Caco-2 (cell line): ENCODE measurements at regions not wholly inside any gene's neighbourhood (a gene's known extent, or its start where the extent isn't known, plus 50 kb on each side); places are given as distances from the start of the nearest gene placed in this dataset.

Experiments used
- BruUV-seq: library from RNA; stranded (reverse); fragments of 400-500 nt; replicated peaks from 2 replicates; lab custom pipeline; 2021; lab: Mats Ljungman, UMichigan
- CTCF ChIA-PET: fragments of 300-600 bp; sonication (Branson Sonifier 250); formaldehyde crosslinking; loops from one replicate; lab custom pipeline; 2022; ENCODE audit warnings: antibody characterized with exemption; lab: Charles Lee
- POLR2A ChIA-PET: fragments of 300-600 bp; sonication (Branson Sonifier 250); formaldehyde crosslinking; loops from one replicate; lab custom pipeline; 2022; ENCODE audit warnings: antibody characterized with exemption; lab: Charles Lee
- DNase-seq, 2 experiments: peaks; one replicate each; pipeline versions ENCODE4 v3.0.0 to v3.0.0-alpha.2; 2020 to 2022
- H3K27me3 ChIP-seq: replicated peaks from 2 replicates; pipeline ENCODE4 v1.6.0; 2011; ENCODE audit warnings: low read length; ENCODE audit not compliant: control insufficient read depth, insufficient read depth
- H3K36me3 ChIP-seq: 2 replicates; pipeline ENCODE4 v1.5.1; 2011; ENCODE audit warnings: low read length; ENCODE audit not compliant: control insufficient read depth, insufficient read depth
- H3K4me1 ChIP-seq: fragments of 250-450 bp; sonication (Bioruptor Pico); 2 replicates; pipeline ENCODE4 v1.5.1; 2020; ENCODE audit warnings: mild to moderate bottlenecking
- H3K4me3 ChIP-seq: 2 replicates; pipeline ENCODE4 v1.5.1; 2011; ENCODE audit warnings: low read depth, mild to moderate bottlenecking, control low read depth, low read length
- H3K9me3 ChIP-seq: fragments of 250-450 bp; sonication (Bioruptor Pico); 2 replicates; pipeline ENCODE4 v1.5.1; 2020; ENCODE audit warnings: mild to moderate bottlenecking, moderate library complexity
- H3K27ac Mint-ChIP-seq: one replicate; pipeline ENCODE4 v1.8.0; 2022; ENCODE audit warnings: mixed read lengths; ENCODE audit not compliant: unreplicated experiment
- H3K27me3 Mint-ChIP-seq: one replicate; pipeline ENCODE4 v1.8.0; 2022; ENCODE audit warnings: mixed read lengths; ENCODE audit not compliant: insufficient read depth, unreplicated experiment
- H3K36me3 Mint-ChIP-seq: one replicate; pipeline ENCODE4 v1.8.0; 2022; ENCODE audit warnings: mild to moderate bottlenecking, mixed read lengths; ENCODE audit not compliant: insufficient read depth, unreplicated experiment
- H3K4me1 Mint-ChIP-seq: one replicate; pipeline ENCODE4 v1.8.0; 2022; ENCODE audit warnings: low read depth, mixed read lengths; ENCODE audit not compliant: unreplicated experiment
- H3K4me3 Mint-ChIP-seq: one replicate; pipeline ENCODE4 v1.8.0; 2022; ENCODE audit warnings: mild to moderate bottlenecking, moderate library complexity, mixed read lengths; ENCODE audit not compliant: unreplicated experiment
- H3K9me3 Mint-ChIP-seq: one replicate; pipeline ENCODE4 v1.8.0; 2022; ENCODE audit warnings: mixed read lengths; ENCODE audit not compliant: unreplicated experiment
- intact Hi-C: fragments of 100-400 bp; cut with micrococcal nuclease; formaldehyde crosslinking; loops from one replicate; pipeline ENCODE4 v1.10.0; 2022; ENCODE audit not compliant: unreplicated experiment
- TF ChIP-seq, protein P1 (sequence below), 2 experiments: fragments of 200-600 bp in 1 of 2; IDR thresholded peaks; 1 replicate in 1 of 2; 2 replicates in 1 of 2; pipeline versions ENCODE4 v1.5.1 to v1.8.0; 2011 to 2022; ENCODE audit warnings: antibody characterized with exemption in 1 of 2, control low read depth in 1 of 2, inconsistent platforms in 1 of 2, low read depth in 1 of 2, low read length in 1 of 2, mild to moderate bottlenecking in 1 of 2, moderate library complexity in 1 of 2; ENCODE audit not compliant: insufficient read depth in 1 of 2, severe bottlenecking in 1 of 2, unreplicated experiment in 1 of 2

DNA sequence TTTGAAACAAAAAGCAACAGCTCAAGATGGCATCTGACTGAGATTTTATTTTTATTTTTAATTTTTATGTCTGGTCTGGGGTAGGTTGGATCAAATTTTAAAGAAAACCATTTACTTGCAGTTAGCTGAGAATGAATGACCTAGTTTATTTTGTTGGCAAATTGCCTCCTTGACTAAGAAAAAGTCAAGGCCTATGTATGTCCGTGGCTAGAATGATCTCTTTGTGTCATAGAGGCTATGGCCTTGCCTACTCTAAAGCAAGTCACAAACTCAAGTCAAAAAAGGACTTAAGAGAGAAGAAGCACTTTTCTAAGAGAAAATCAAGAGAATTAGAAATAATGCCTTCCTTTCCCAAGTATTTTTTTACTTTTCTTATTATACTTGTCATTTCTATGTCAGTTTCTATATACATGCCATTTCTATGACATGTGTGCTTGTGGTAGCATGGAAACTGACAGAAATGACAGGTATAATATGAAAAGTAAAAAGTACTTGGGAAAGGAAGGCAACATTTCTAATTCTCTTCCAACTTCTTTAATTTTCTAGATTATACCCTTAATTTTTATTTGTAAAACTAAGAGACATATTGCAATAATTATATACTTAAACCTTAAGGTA lies 136.7 kb downstream of the CENPF start:
- H3K4me1 Mint-ChIP-seq: peaks cover 14% of the 10 kb centered on the region
- no peaks in the 10 kb centered on the region for H3K9me3 ChIP-seq
- CTCF ChIA-PET: no interaction called here
- no peaks in the 10 kb centered on the region for H3K27me3 ChIP-seq
- no peaks in the 10 kb centered on the region for H3K9me3 Mint-ChIP-seq
- H3K4me1 ChIP-seq: 0 out of 2 replicates have a peak, but pooled peaks cover 5% of the 10 kb centered on the region
- intact Hi-C loops: no loop called here
- DNase-seq: no peak
- POLR2A ChIA-PET: no interaction called here
- no peak overlapping the region for H3K27ac Mint-ChIP-seq
- TF ChIP-seq, protein P1, sequence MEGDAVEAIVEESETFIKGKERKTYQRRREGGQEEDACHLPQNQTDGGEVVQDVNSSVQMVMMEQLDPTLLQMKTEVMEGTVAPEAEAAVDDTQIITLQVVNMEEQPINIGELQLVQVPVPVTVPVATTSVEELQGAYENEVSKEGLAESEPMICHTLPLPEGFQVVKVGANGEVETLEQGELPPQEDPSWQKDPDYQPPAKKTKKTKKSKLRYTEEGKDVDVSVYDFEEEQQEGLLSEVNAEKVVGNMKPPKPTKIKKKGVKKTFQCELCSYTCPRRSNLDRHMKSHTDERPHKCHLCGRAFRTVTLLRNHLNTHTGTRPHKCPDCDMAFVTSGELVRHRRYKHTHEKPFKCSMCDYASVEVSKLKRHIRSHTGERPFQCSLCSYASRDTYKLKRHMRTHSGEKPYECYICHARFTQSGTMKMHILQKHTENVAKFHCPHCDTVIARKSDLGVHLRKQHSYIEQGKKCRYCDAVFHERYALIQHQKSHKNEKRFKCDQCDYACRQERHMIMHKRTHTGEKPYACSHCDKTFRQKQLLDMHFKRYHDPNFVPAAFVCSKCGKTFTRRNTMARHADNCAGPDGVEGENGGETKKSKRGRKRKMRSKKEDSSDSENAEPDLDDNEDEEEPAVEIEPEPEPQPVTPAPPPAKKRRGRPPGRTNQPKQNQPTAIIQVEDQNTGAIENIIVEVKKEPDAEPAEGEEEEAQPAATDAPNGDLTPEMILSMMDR (IDR thresholded peaks at IDR 0.05; ENCODE audit: insufficient read depth in 1 of 2, low read depth in 1 of 2, low read length in 1 of 2, severe bottlenecking in 1 of 2, unreplicated experiment in 1 of 2): no peak
- H3K36me3 Mint-ChIP-seq: no peaks in the 10 kb centered on the region
- no TSS peak for BruUV-seq
- H3K27me3 Mint-ChIP-seq: no peaks in the 10 kb centered on the region
- H3K4me3 Mint-ChIP-seq: no peak overlapping the region
- no peak overlapping the region for H3K4me3 ChIP-seq
- H3K36me3 ChIP-seq: no peaks in the 10 kb centered on the region

DNA sequence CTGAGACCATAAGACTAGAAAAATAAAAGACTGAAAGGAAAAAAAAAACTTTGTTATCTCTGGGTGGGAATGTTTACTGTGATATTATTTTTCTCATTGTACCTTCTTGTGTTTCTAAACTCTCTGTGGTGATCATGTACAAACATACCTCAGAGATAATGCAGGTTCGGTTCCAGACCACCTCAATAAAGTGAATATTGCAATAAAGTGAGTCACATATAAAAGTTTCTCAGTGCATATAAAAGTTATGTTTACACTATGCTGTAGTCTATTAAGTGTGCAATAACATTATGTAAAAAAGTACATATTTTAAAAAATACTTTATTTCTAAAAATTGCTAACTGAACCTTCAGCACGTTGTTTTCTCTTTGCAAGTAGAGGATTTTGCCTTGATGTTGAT lies 137.5 kb downstream of the CENPF start:
- Mint-ChIP-seq H3K27me3 (no peaks in the 10 kb centered on the region), H3K9me3 (no peaks in the 10 kb centered on the region), H3K4me1 (peaks cover 16% of the 10 kb centered on the region), H3K27ac (no peak overlapping the region), H3K4me3 (no peak overlapping the region), H3K36me3 (no peaks in the 10 kb centered on the region)
- TF ChIP-seq, protein P1 (IDR thresholded peaks at IDR 0.05; ENCODE audit: insufficient read depth in 1 of 2, low read depth in 1 of 2, low read length in 1 of 2, severe bottlenecking in 1 of 2, unreplicated experiment in 1 of 2): no peak
- H3K27me3 ChIP-seq: no peaks in the 10 kb centered on the region
- ChIA-PET CTCF (no interaction called here), POLR2A (no interaction called here)
- no peaks in the 10 kb centered on the region for H3K9me3 ChIP-seq
- no peak for DNase-seq
- H3K36me3 ChIP-seq: no peaks in the 10 kb centered on the region
- H3K4me3 ChIP-seq: no peak overlapping the region
- intact Hi-C loops: no loop called here
- no TSS peak for BruUV-seq
- H3K4me1 ChIP-seq: 0 out of 2 replicates have a peak, but pooled peaks cover 6% of the 10 kb centered on the region

DNA sequence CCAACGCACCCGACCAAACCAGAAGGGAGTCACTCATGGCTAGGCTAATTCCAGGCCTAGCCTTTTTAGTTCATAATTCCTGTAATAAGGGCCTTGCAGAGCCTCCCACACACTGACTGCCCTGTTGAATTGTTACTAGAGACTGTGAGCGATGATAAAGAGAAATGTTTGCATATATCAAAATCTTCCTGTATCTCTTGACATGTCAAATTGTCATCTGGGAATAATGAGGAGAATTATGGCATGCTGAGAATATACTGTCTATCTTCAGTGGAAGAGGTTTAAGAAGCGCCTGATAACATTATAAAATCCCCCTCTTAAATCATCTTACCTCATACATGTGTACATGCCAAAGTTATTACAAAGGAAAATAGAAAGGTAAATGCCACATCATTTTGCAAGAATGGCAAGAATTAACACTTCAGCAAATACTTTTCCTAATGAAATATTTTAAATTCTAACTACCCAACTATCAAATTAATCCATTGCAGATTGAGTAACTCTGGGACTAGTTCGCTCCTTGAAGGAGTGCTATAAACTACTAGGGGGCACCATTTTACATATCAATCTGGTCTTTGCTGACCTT lies 144.1 kb downstream of the CENPF start:
- no peaks in the 10 kb centered on the region for H3K27me3 ChIP-seq
- no peaks in the 10 kb centered on the region for H3K9me3 ChIP-seq
- no peak overlapping the region for H3K4me3 ChIP-seq
- Mint-ChIP-seq H3K36me3 (no peaks in the 10 kb centered on the region), H3K9me3 (no peaks in the 10 kb centered on the region), H3K4me1 (peaks cover 32% of the 10 kb centered on the region), H3K4me3 (no peak overlapping the region), H3K27ac (no peak overlapping the region), H3K27me3 (no peaks in the 10 kb centered on the region)
- ChIA-PET POLR2A (no interaction called here), CTCF (no interaction called here)
- H3K4me1 ChIP-seq: 0 out of 2 replicates have a peak, but pooled peaks cover 6% of the 10 kb centered on the region
- H3K36me3 ChIP-seq: no peaks in the 10 kb centered on the region
- TF ChIP-seq, protein P1 (IDR thresholded peaks at IDR 0.05; ENCODE audit: insufficient read depth in 1 of 2, low read depth in 1 of 2, low read length in 1 of 2, severe bottlenecking in 1 of 2, unreplicated experiment in 1 of 2): no peak
- DNase-seq: no peak
- intact Hi-C loops: no loop called here
- no TSS peak for BruUV-seq
